ENCODE measurements at regions not wholly inside any gene's neighbourhood (a gene's known extent, or its start where the extent isn't known, plus 50 kb on each side); places are given as distances from the start of the nearest gene placed in this dataset.

DNA sequence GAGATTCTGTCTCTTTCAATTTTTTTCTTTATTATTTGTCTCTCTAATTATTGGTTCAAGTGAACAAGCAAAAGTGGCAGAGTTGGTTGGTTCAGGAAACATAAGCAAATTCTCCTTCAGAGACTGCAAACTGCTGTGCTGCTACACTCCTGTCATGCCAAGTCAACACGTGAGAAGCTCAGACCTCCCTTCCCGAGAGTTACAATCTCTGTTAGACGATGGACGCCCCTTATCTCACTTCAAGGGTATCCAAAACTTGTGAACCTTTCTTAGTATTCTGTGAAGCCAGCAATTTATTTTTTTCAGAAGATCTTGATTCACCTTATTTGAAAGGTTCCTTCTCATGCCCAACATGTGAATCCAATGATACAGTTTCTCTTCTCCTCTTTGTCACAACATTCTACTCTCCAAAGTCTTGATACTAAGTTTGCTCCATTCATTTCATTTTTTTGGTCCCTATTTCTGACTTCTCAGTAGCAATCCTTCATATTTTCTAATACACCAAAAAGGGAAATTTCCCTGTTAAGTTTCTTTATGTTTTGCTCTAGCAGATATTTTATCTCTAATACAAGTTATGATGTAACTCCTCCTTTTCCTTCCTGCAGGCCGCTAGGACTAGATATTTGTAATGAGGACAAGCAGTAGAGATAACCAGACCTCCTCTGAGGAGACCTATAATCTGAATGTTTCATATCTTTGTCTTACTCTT lies 448.8 kb upstream of the CITED2 start:
- TF ChIP-seq, protein P1, sequence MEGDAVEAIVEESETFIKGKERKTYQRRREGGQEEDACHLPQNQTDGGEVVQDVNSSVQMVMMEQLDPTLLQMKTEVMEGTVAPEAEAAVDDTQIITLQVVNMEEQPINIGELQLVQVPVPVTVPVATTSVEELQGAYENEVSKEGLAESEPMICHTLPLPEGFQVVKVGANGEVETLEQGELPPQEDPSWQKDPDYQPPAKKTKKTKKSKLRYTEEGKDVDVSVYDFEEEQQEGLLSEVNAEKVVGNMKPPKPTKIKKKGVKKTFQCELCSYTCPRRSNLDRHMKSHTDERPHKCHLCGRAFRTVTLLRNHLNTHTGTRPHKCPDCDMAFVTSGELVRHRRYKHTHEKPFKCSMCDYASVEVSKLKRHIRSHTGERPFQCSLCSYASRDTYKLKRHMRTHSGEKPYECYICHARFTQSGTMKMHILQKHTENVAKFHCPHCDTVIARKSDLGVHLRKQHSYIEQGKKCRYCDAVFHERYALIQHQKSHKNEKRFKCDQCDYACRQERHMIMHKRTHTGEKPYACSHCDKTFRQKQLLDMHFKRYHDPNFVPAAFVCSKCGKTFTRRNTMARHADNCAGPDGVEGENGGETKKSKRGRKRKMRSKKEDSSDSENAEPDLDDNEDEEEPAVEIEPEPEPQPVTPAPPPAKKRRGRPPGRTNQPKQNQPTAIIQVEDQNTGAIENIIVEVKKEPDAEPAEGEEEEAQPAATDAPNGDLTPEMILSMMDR (IDR thresholded peaks at IDR 0.05; ENCODE audit: unreplicated experiment in 3 of 3) = no peak
- no peaks in the 10 kb centered on the region for H3K9me3 Mint-ChIP-seq
- H3K27ac Mint-ChIP-seq = no peak overlapping the region
- no peaks in the 10 kb centered on the region for H3K27me3 Mint-ChIP-seq (ENCODE audit: low read depth)
- H3K36me3 Mint-ChIP-seq (ENCODE audit: low read depth) = no peaks in the 10 kb centered on the region
- peaks cover 6% of the 10 kb centered on the region for H3K4me1 Mint-ChIP-seq
- no peak overlapping the region for H3K4me3 Mint-ChIP-seq

DNA sequence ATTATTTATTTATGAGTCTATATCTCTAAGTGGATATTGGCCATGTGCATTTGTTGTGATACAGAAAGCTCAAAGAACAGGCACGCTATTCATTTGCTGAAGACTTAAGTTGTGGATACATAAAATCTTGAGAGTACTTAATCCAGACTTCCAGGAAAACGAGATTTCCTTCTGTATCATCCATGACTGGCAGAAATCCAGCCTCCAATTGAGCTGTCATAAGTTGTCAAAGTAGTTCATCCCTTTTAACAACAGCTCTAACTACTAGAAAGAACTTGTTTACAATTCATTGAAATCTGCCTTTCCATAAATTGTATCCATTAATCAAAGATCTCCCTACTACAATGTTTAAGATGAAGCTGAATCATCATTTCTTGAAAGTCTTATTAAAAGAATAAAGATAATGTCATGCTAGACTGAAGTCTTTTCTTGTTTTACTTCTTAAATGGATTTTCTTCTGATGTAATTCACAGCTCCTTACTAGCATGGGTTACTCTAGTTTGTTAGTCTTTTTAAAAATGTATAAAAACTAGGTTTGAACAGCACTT lies 447.3 kb upstream of the CITED2 start:
- Mint-ChIP-seq H3K4me3 (no peak overlapping the region), H3K9me3 (no peaks in the 10 kb centered on the region), H3K36me3 (ENCODE audit: low read depth) (no peaks in the 10 kb centered on the region), H3K27ac (no peak overlapping the region), H3K4me1 (peaks cover 6% of the 10 kb centered on the region), H3K27me3 (ENCODE audit: low read depth) (no peaks in the 10 kb centered on the region)
- TF ChIP-seq, protein P1 (IDR thresholded peaks at IDR 0.05; ENCODE audit: unreplicated experiment in 3 of 3) = no peak

DNA sequence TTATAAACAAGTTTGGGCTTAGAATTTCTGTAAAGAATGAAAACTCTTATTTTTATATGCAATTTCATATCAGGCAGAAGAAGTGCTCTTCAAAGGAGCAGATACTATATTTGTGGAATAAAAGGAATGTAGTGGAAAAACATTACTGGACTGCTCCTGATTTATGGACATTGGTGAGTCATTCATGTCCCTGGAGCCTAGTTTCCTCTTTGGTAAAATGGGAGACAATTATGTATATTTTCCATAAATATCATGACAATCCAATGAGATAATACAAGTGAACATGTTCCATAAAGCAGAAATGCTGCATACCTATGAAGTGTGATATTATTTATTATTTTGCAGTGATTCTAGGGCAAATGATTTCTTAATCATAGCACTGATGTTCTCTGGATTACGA lies 445.8 kb upstream of the CITED2 start:
- H3K27me3 Mint-ChIP-seq (ENCODE audit: low read depth) = no peaks in the 10 kb centered on the region
- no peak overlapping the region for H3K4me3 Mint-ChIP-seq
- peaks cover 6% of the 10 kb centered on the region for H3K4me1 Mint-ChIP-seq
- no peaks in the 10 kb centered on the region for H3K9me3 Mint-ChIP-seq
- H3K27ac Mint-ChIP-seq = no peak overlapping the region
- TF ChIP-seq, protein P1 (IDR thresholded peaks at IDR 0.05; ENCODE audit: unreplicated experiment in 3 of 3) = no peak
- H3K36me3 Mint-ChIP-seq (ENCODE audit: low read depth) = no peaks in the 10 kb centered on the region

DNA sequence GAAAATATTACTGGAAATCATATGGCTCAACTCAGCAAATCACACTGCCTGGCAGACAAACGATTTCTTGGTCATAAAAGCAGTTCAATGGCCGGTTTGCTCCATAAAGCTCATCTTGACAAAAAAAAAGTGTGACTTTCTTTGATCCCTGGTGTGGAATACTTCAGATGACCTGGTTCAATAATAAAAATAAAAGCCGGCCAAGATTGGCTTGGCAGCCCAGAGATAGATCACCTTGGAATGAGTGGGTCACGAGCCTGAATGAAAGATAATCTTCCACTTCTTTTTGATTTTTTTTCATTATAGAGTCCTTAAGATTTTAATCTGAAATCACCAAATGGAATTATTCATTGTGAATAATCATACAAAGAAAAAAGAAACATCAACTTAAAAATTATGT lies 445.3 kb upstream of the CITED2 start:
- H3K4me3 Mint-ChIP-seq = no peak overlapping the region

DNA sequence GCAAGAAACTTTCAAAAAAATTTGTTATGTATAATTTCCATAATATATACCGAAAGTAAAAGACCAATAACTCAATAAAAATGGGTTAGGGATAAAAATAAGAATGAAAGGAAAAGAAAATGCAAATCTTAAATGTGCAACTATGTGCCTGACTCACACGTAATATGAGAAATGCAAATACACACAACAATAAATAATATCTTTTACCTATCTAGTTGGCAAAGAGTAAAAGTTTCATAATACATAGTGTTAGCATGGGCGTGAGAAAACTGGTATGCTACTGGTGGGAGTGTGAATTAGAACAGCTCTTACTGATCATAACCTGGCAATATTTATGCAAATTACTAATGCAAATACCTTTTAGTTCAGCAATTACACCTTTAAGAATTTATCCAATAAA lies 438.5 kb upstream of the CITED2 start:
- Mint-ChIP-seq H3K4me1 (no peaks in the 10 kb centered on the region), H3K9me3 (no peaks in the 10 kb centered on the region), H3K27me3 (ENCODE audit: low read depth) (no peaks in the 10 kb centered on the region), H3K36me3 (ENCODE audit: low read depth) (no peaks in the 10 kb centered on the region), H3K4me3 (no peak overlapping the region), H3K27ac (no peak overlapping the region)
- TF ChIP-seq, protein P1 (IDR thresholded peaks at IDR 0.05; ENCODE audit: unreplicated experiment in 3 of 3) = no peak

More for the DNA sequence above, 445.3 kb upstream of the CITED2 start:
- TF ChIP-seq, protein P1 (IDR thresholded peaks at IDR 0.05; ENCODE audit: unreplicated experiment in 3 of 3) = no peak
- no peak overlapping the region for H3K27ac Mint-ChIP-seq
- H3K4me1 Mint-ChIP-seq = peaks cover 6% of the 10 kb centered on the region
- no peaks in the 10 kb centered on the region for H3K27me3 Mint-ChIP-seq (ENCODE audit: low read depth)
- no peaks in the 10 kb centered on the region for H3K36me3 Mint-ChIP-seq (ENCODE audit: low read depth)
- no peaks in the 10 kb centered on the region for H3K9me3 Mint-ChIP-seq

All from nephron (organoid).